ENCODE measurements at regions not wholly inside any gene's neighbourhood (a gene's known extent, or its start where the extent isn't known, plus 50 kb on each side); places are given as distances from the start of the nearest gene placed in this dataset.

DNA sequence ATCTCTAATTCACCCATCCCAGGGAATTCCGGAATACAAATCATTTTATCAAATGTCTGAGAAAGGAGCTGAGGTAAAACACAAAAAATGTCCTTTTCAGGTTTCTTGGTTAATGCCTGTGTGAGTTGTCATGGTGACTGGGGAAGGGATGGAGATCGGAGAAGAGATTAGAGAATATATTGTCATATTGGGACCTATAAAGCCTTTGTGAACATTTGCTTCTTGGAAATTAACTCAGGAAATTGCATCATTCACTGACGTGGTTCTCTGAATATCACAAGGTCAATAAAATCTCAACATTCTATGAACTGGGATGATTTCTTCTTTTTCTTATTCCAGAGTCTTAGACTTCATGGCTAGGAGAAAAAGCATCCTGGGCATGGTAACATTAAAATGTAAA, 174.8 kb upstream of the GLRA2 start:
- no peak for TF ChIP-seq EP300 (IDR thresholded peaks at IDR 0.05; ENCODE audit: borderline replicate concordance in 1 of 2, low read depth in 1 of 2, low read length in 1 of 2)
- TF ChIP-seq, protein P1, sequence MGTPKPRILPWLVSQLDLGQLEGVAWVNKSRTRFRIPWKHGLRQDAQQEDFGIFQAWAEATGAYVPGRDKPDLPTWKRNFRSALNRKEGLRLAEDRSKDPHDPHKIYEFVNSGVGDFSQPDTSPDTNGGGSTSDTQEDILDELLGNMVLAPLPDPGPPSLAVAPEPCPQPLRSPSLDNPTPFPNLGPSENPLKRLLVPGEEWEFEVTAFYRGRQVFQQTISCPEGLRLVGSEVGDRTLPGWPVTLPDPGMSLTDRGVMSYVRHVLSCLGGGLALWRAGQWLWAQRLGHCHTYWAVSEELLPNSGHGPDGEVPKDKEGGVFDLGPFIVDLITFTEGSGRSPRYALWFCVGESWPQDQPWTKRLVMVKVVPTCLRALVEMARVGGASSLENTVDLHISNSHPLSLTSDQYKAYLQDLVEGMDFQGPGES (IDR thresholded peaks at IDR 0.05; ENCODE audit: low read depth, low read length) = no peak

Measured in SK-N-SH (cell line).